GM18517 (cell line): ENCODE measurements at regions not wholly inside any gene's neighbourhood (a gene's known extent, or its start where the extent isn't known, plus 50 kb on each side); places are given as distances from the start of the nearest gene placed in this dataset.

Experiments
- ATAC-seq: cut with Tn5 transposase; IDR thresholded peaks from one replicate; pipeline ENCODE4 v1.9.1; 2021; ENCODE audit warnings: mild to moderate bottlenecking, moderate library complexity; ENCODE audit not compliant: unreplicated experiment

DNA sequence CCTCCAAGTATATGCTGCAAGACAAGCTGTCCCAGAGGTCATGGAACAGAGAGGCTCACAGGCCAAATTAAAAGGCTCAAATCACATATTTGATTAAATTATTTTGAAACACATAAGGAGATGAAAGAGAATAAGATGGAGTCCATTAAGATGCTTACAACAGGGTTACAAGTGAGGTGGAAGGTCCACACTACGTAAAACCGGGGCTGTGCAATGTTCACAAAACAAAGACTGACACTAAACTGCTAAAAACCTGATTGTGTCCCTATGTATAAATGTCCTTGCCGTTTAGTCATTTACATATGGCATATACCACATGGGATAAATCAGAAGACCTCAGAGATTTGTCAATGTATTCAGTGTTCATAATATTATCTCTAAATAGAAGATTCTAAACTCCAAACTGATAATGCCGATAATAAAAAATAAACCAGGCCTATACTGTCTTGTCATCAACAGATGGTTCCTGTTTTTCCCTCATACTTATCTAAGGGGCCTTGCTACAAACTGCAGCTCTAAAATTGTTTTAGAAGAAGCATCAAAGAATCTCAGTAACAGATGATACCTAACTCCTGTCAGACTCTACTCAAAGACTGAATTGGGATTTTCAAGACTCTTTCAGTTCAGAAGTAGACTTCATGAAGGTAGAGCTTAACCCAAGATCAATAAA is 51.8 kb upstream of the RIPOR2 start:
- no peak for ATAC-seq

GRCh38 chr6:24988562-24988961 is 52.8 kb upstream of the RIPOR2 start:
- no peak for ATAC-seq

- no peak for ATAC-seq
These were observed 54.6 kb upstream of the RIPOR2 start for GRCh38 chr6:24990236-24990845.

DNA sequence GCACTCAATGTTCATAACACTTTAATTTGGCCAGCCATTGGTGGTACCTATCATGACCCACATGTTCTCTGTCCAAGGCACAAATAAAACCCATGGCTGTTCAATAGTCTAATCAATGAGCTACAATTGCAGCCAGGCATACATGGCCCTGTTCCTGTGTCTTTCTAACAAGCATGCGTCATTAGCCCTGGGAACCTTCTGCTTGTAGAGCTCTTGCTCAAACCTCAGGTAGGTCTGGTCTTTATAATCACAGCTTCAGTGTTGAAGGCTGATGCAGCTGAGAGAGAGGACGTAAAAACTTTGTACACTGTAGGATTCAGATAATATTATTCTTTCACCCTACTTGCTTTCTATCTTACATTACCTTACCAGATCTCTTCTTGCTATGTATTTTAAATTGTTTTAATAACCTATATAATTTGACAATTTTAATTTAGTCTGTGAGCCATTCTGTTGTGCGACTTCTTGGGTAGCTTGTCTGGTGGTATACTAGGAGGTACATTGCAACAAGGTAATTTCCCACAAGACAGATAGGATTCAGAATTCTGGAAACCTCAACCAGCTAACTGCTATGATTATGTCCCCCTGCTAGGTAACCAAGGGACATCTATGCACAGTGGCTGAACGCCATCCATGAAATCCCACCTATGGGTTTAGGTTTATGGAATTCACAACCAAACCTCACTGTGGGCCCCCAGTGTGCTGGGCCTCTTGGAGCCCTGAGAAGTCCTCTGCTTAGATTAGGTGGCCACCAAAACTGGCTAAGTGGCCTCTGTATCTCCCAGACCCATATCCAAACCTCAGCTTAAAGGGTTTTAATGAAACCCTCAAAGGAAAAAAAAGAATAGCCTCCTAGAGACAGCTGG is 55.4 kb upstream of the RIPOR2 start:
- no peak for ATAC-seq

DNA sequence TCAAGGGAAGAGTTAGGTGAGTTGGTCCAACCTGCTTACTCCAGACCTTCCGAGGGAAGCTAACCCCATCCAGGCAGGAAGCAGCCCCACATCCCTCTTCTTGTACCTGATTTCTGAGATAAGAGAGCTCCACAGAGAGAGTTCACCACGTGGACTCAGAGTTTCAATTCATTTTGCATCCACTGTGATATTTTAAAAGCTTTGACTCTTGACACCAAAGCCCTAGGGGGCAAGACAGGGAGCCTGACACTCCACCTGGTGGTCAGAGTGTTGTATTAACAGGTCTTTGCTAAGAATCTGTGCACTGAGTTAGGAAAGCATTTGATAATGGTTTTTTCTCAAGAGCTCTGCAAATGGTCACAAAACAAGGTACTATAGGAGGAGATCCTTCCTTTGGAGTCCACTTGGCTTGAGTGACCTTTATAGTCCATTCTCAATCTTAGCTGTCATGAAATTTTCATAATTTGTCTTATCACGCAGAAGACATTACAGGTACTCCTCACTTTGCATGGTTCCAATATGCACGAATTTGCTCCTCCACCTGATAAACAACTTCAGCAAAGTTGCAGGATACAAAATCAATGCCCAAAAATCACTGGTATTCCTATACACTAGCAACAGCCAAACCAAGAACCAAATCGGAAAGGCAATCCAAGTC is 56.2 kb upstream of the RIPOR2 start:
- peak; percentile 93 for ATAC-seq

DNA sequence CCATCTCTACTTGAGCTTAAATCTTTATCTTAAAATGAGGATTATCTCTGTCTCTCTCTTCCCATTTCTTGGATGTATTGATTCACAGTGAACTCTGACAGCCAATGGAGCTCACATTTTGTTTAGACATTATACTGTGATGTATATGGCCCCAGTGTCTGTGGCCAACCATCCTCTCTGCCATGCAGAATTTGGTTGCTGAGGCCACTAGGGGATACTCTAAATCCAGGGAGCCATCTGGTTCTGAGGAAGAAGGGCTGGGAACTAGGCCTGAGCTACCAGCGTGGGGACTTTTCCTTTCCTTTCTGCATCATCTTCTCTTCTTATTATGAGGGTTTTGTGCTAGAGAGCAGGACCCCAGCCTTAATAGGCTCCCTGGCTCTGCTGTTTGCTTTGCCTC is 59.1 kb upstream of the RIPOR2 start:
- no peak for ATAC-seq

DNA sequence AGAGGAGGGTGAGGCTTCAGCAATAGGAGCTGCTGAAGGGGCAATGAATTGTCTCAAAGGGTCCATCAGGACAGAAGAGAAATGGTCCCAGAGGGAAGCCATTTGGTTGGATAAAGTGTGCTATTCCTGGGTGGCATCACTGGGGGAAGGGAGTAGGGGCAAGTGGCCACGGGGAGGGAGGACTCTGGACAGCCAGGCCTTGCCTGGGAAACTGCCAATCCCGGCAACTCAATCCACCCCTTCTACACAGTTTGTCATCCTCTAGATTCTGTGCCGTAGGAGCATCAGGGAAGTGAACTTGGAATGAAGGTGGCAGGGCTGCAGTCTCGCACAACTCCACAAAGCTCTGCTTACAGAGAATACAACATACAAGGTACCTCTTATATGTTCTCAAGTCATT is 59.5 kb upstream of the RIPOR2 start:
- ATAC-seq: no peak

DNA sequence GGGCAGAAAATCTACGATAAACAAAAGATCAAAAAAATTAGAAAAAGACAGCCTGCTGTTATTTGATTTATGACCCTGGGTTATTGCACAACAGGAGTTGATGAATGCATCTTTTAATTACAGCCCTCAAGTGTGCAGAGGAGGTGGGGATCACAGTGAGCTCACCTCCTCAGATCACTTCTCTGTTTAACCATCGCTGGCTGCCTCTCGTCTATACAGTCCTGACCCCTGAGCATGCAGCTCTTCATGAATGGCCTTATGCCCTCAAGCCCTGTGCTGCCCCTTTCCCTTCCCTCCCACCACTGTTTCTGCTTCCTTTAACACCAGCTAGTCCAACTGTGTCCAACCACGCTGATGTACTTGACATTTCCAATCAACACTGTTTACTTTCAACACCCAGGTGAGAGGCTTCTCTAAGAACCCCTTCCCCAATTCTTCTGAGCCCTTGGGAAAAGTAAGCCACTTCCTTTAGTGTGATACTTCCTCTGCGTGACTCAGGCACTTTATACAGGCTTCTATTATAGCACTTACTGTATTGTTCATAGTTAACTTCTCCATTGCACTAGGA is 60.6 kb upstream of the RIPOR2 start:
- ATAC-seq: no peak

DNA sequence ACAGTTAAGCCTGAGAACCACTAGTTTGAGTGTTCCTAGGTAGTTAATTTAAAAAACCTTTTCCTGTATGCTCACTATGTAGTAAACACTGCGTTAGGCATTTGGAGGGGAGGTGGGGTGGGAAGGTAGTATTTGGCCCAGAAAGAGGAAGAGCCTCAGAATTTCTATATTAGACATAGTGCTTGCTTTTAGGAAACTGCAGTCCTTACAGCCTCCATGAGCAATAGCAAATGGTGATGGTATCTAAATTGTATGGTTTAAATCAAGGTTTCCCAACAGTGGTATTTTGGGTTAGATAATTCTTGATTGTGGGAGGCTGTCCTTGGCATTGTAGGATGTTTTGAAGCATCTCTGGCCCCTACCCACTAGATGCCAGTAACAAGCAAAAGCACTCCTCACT is 61.5 kb upstream of the RIPOR2 start:
- no peak for ATAC-seq

DNA sequence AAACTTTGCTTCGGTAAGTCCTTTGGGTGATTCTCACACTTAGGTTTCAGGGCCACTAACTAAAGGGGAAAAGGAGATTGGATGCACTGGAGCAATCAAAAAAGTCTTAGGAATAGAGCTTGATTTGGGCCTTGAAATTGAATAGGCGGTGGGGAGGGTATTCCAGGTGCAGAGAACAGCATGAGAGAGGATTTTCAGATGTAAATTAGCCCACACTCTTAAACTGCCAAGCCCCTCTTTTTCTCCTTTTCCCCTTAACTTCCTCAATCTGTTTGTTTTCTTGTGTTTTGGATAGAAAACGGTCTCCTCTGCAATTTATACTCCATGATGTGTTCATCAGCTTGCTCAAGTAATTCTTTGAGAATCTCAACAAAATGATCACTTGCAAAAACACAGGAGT is 62.1 kb upstream of the RIPOR2 start:
- no peak for ATAC-seq

- no peak for ATAC-seq
These were observed 66.7 kb upstream of the RIPOR2 start for GRCh38 chr6:25002326-25003091.

GRCh38 chr6:25004357-25004756 is 68.6 kb upstream of the RIPOR2 start:
- no peak for ATAC-seq

- no peak for ATAC-seq
These were observed 69.2 kb upstream of the RIPOR2 start for GRCh38 chr6:25005010-25005409.

DNA sequence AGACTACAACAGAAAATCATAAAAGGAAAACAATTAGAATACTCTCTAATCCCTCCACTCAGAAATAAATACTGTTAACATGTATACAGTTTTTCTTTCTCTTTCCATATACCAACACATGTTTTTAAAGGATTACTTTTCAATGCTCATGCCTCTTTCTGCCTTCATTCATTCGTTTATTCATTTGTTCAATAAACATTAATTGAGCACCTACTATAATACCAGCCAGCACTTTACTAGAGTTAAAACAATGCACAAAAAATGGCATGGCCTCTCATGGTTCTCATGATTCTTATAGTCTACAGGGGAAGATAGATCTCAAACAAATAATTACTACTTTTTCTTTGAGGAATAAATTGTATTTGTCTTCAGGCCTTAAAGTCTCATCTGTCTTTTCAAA is 70.3 kb upstream of the RIPOR2 start:
- ATAC-seq: no peak

- no peak for ATAC-seq
These were observed 70.8 kb upstream of the RIPOR2 start for GRCh38 chr6:25006565-25007001.

- peak; percentile 84 for ATAC-seq
These were observed 71.5 kb upstream of the RIPOR2 start for GRCh38 chr6:25007269-25007699.

GRCh38 chr6:25008707-25009392 is 73.1 kb upstream of the RIPOR2 start:
- no peak for ATAC-seq

GRCh38 chr6:25009393-25009710 is 73.6 kb upstream of the RIPOR2 start:
- no peak for ATAC-seq

GRCh38 chr6:25010176-25010575 is 74.4 kb upstream of the RIPOR2 start:
- no peak for ATAC-seq
